HEK293T (cell line): ENCODE measurements at regions not wholly inside any gene's neighbourhood (a gene's known extent, or its start where the extent isn't known, plus 50 kb on each side); places are given as distances from the start of the nearest gene placed in this dataset.

Experiments
- CTCF ChIA-PET: fragments of 350-600 bp; formaldehyde crosslinking; extraction: SDS; loops from one replicate; lab custom pipeline; 2021; ENCODE audit warnings: antibody characterized with exemption, inconsistent platforms; lab: Yijun Ruan, JAX
- POLR2A ChIA-PET: fragments of 350-600 bp; formaldehyde crosslinking; extraction: SDS; loops from one replicate; lab custom pipeline; 2020; ENCODE audit warnings: antibody characterized with exemption, inconsistent platforms; lab: Yijun Ruan, JAX
- DNase-seq: peaks from one replicate; pipeline ENCODE4 v3.0.0; 2012; ENCODE audit warnings: mixed read lengths; ENCODE audit errors: extremely low spot score
- ARNT ChIP-seq: fragments of 450-650 bp; IDR thresholded peaks from 2 replicates; pipeline ENCODE4 v1.6.1; 2017; ENCODE audit warnings: mild to moderate bottlenecking
- BHLHE40 ChIP-seq: fragments of 450-650 bp; IDR thresholded peaks from 2 replicates; pipeline ENCODE4 v1.6.1; 2016; ENCODE audit warnings: mild to moderate bottlenecking, moderate library complexity, borderline replicate concordance
- CTBP1 ChIP-seq: fragments of 450-650 bp; IDR thresholded peaks from 2 replicates; pipeline ENCODE4 v1.6.1; 2016; ENCODE audit warnings: borderline replicate concordance
- ELF4 ChIP-seq: fragments of 450-650 bp; IDR thresholded peaks from 2 replicates; pipeline ENCODE4 v1.6.1; 2017; ENCODE audit warnings: antibody characterized with exemption
- FOXA1 ChIP-seq: fragments of 450-650 bp; IDR thresholded peaks from 2 replicates; pipeline ENCODE4 v1.6.1; 2016; ENCODE audit warnings: mild to moderate bottlenecking
- FOXK2 ChIP-seq: fragments of 450-650 bp; IDR thresholded peaks from 2 replicates; pipeline ENCODE4 v1.6.1; 2016; ENCODE audit warnings: mild to moderate bottlenecking
- FOXM1 ChIP-seq: fragments of 450-650 bp; IDR thresholded peaks from 2 replicates; pipeline ENCODE4 v1.6.1; 2017; ENCODE audit warnings: mild to moderate bottlenecking, borderline replicate concordance
- HDGF ChIP-seq: fragments of 450-650 bp; IDR thresholded peaks from 2 replicates; pipeline ENCODE4 v1.6.1; 2017; ENCODE audit warnings: antibody characterized with exemption, borderline replicate concordance
- L3MBTL2 ChIP-seq: fragments of 450-650 bp; conservative IDR thresholded peaks from 2 replicates; pipeline ENCODE4 v1.6.1; 2016; ENCODE audit warnings: mild to moderate bottlenecking
- LEF1 ChIP-seq: fragments of 450-650 bp; IDR thresholded peaks from 2 replicates; pipeline ENCODE4 v1.6.1; 2017; ENCODE audit warnings: mild to moderate bottlenecking, borderline replicate concordance
- NFRKB ChIP-seq: fragments of 450-650 bp; IDR thresholded peaks from 2 replicates; pipeline ENCODE4 v1.6.1; 2016; ENCODE audit warnings: mild to moderate bottlenecking, moderate library complexity
- PKNOX1 ChIP-seq: fragments of 450-650 bp; IDR thresholded peaks from 2 replicates; pipeline ENCODE4 v1.6.1; 2016
- SP1 ChIP-seq: fragments of 450-650 bp; IDR thresholded peaks from 2 replicates; pipeline ENCODE4 v1.6.1; 2017
- SUZ12 ChIP-seq: fragments of 450-650 bp; IDR thresholded peaks from 2 replicates; pipeline ENCODE4 v1.6.1; 2016; ENCODE audit warnings: mild to moderate bottlenecking
- TARDBP ChIP-seq: fragments of 450-650 bp; IDR thresholded peaks from 2 replicates; pipeline ENCODE4 v1.6.1; 2016
- ZNF384 ChIP-seq: fragments of 450-650 bp; IDR thresholded peaks from 2 replicates; pipeline ENCODE4 v1.6.1; 2016

- POLR2A ChIA-PET: no interaction called here
- DNase-seq: no peak
- TF ChIP-seq BHLHE40 (no peak), ZNF384 (no peak), LEF1 (no peak), CTBP1 (no peak), ARNT (no peak), TARDBP (no peak), FOXM1 (no peak), NFRKB (no peak), L3MBTL2 (no peak)
- CTCF ChIA-PET: no interaction called here
These were observed 305.6 kb upstream of the MAN1A1 start for GRCh38 chr6:119655124-119655523.

- ChIA-PET CTCF (no interaction called here), POLR2A (no interaction called here)
- no peak for DNase-seq
- TF ChIP-seq LEF1: no peak
- no peak for TF ChIP-seq FOXM1
- no peak for TF ChIP-seq ELF4
- TF ChIP-seq BHLHE40: no peak
- TF ChIP-seq ARNT: no peak
- no peak for TF ChIP-seq TARDBP
- TF ChIP-seq HDGF: no peak
These were observed 303.8 kb upstream of the MAN1A1 start for GRCh38 chr6:119653329-119653728.

GRCh38 chr6:119649531-119649930 is 300.0 kb upstream of the MAN1A1 start:
- DNase-seq: no peak
- POLR2A ChIA-PET: no interaction called here
- TF ChIP-seq FOXM1 (no peak), FOXA1 (no peak), LEF1 (no peak), CTBP1 (no peak), SUZ12 (no peak), FOXK2 (no peak), ELF4 (no peak), HDGF (no peak), PKNOX1 (no peak), TARDBP (no peak), L3MBTL2 (no peak), ZNF384 (no peak)
- CTCF ChIA-PET: no interaction called here

- ChIA-PET CTCF (no interaction called here), POLR2A (no interaction called here)
- no peak for DNase-seq
- TF ChIP-seq CTBP1 (no peak), FOXM1 (no peak), TARDBP (no peak), FOXK2 (no peak), ZNF384 (no peak), SUZ12 (no peak), ELF4 (no peak), BHLHE40 (no peak), L3MBTL2 (no peak), SP1 (no peak), FOXA1 (no peak)
These were observed 297.7 kb upstream of the MAN1A1 start for GRCh38 chr6:119647309-119647708.

- POLR2A ChIA-PET: no interaction called here
- CTCF ChIA-PET: no interaction called here
These were observed 294.3 kb upstream of the MAN1A1 start for GRCh38 chr6:119643876-119644275.

GRCh38 chr6:119637768-119638167 is 288.2 kb upstream of the MAN1A1 start:
- ChIA-PET CTCF (no interaction called here), POLR2A (no interaction called here)

More at GRCh38 chr6:119643876-119644275, 294.3 kb upstream of the MAN1A1 start:
- TF ChIP-seq CTBP1: no peak
- TF ChIP-seq L3MBTL2: no peak
- TF ChIP-seq SP1: no peak
- TF ChIP-seq HDGF: no peak
- no peak for TF ChIP-seq SUZ12
- DNase-seq: no peak

More at GRCh38 chr6:119637768-119638167, 288.2 kb upstream of the MAN1A1 start:
- TF ChIP-seq BHLHE40: no peak
- no peak for TF ChIP-seq PKNOX1
- no peak for TF ChIP-seq ELF4
- TF ChIP-seq FOXK2: no peak
- no peak for TF ChIP-seq FOXA1
- no peak for TF ChIP-seq SP1
- no peak for TF ChIP-seq NFRKB
- TF ChIP-seq FOXM1: no peak
- no peak for TF ChIP-seq HDGF
- no peak for TF ChIP-seq TARDBP
- no peak for TF ChIP-seq LEF1
- TF ChIP-seq ZNF384: no peak
- TF ChIP-seq ARNT: no peak
- no peak for TF ChIP-seq CTBP1
- no peak for TF ChIP-seq L3MBTL2
- TF ChIP-seq SUZ12: no peak
- no peak for DNase-seq
